ENCODE measurements at regions not wholly inside any gene's neighbourhood (a gene's known extent, or its start where the extent isn't known, plus 50 kb on each side); places are given as distances from the start of the nearest gene placed in this dataset.

DNA sequence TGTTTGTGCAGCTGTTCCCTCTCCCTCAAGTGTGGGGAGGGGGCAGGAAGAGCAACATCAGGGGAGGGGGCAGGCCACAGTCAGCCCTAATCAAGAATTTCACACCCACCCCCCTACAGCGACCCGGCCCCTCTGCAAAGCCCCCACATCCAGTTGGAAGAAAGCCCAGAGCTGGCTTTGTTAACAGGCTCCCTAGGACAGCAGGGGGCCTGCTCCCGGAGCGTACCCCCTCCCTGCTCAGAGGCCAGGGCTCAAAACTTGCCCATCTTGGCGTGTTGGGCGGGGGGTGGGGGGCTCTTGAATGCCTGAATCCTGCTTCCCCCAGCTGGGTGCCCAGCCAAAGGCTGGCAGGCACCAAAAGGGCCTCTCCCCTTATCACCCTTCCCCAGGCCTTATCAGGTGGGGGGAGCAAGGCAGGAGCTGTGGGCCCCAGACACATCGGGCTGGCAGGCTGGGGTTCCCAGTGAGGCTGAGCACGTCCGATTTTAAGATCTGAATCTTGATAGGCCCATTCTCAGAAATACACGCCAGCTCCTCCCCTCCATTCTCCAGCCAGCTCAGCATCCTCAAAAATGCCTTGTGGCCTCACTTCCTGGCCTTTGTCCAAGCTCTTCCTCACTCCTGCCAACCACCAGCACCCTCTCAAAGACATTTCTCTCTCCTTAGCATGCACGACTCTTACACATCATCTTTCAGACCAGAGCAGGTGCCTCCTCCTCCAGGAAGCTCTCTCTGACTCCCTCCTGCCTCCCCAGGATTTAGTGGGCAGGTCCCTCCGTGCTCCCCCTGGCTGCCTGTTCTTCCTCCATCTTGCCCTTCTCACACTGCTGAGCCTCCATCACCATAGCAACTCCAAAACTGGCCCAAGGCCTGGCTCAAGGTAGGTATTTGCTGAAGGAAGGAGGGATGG, 384.8 kb downstream of the MN1 start:
- TF ChIP-seq, protein P1, sequence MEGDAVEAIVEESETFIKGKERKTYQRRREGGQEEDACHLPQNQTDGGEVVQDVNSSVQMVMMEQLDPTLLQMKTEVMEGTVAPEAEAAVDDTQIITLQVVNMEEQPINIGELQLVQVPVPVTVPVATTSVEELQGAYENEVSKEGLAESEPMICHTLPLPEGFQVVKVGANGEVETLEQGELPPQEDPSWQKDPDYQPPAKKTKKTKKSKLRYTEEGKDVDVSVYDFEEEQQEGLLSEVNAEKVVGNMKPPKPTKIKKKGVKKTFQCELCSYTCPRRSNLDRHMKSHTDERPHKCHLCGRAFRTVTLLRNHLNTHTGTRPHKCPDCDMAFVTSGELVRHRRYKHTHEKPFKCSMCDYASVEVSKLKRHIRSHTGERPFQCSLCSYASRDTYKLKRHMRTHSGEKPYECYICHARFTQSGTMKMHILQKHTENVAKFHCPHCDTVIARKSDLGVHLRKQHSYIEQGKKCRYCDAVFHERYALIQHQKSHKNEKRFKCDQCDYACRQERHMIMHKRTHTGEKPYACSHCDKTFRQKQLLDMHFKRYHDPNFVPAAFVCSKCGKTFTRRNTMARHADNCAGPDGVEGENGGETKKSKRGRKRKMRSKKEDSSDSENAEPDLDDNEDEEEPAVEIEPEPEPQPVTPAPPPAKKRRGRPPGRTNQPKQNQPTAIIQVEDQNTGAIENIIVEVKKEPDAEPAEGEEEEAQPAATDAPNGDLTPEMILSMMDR (IDR thresholded peaks at IDR 0.05) = no peak
- TF ChIP-seq POLR2A (IDR thresholded peaks at IDR 0.05) = no peak
